Mesenchymal stem cell (in vitro differentiated cells and primary cell): ENCODE measurements at regions not wholly inside any gene's neighbourhood (a gene's known extent, or its start where the extent isn't known, plus 50 kb on each side); places are given as distances from the start of the nearest gene placed in this dataset.

Experiments
- DNase-seq: peaks from one replicate; pipeline ENCODE4 v3.0.0-alpha.2; 2013
- H2AFZ ChIP-seq: one replicate; pipeline ENCODE4 v1.6.1; 2013; ENCODE audit warnings: low read depth, mild to moderate bottlenecking, control low read depth, inconsistent platforms, low read length, moderate library complexity
- H2AK5ac ChIP-seq: 2 replicates; pipeline ENCODE4 v1.6.1; 2013; ENCODE audit warnings: low read length, moderate library complexity, mild to moderate bottlenecking, inconsistent platforms; ENCODE audit not compliant: severe bottlenecking
- H2BK120ac ChIP-seq: one replicate; pipeline ENCODE4 v1.6.1; 2013; ENCODE audit warnings: low read depth, mild to moderate bottlenecking, inconsistent platforms, low read length, moderate library complexity
- H2BK12ac ChIP-seq, 2 experiments: one replicate each; pipeline ENCODE4 v1.6.1; 2013; ENCODE audit warnings: inconsistent platforms in 2 of 2, low read length in 2 of 2, mild to moderate bottlenecking in 2 of 2, moderate library complexity in 2 of 2, control low read depth in 1 of 2
- H2BK15ac ChIP-seq: one replicate; pipeline ENCODE4 v1.6.1; 2013; ENCODE audit warnings: mild to moderate bottlenecking, low read depth, inconsistent platforms; ENCODE audit not compliant: poor library complexity, severe bottlenecking
- H2BK5ac ChIP-seq: 2 replicates; pipeline ENCODE4 v1.6.1; 2013; ENCODE audit warnings: low read depth, mild to moderate bottlenecking, low read length, control low read depth, inconsistent platforms; ENCODE audit not compliant: poor library complexity, severe bottlenecking
- H3K14ac ChIP-seq, 2 experiments: one replicate each; pipeline ENCODE4 v1.6.1; 2013; ENCODE audit warnings: inconsistent platforms in 2 of 2, low read length in 2 of 2, control low read depth in 1 of 2, mild to moderate bottlenecking in 1 of 2, moderate library complexity in 1 of 2
- H3K18ac ChIP-seq, 2 experiments: one replicate each; pipeline ENCODE4 v1.6.1; 2013; ENCODE audit warnings: inconsistent platforms in 2 of 2, low read length in 2 of 2, control low read depth in 1 of 2, low read depth in 1 of 2, mild to moderate bottlenecking in 1 of 2
- H3K23ac ChIP-seq, 2 experiments: one replicate each; pipeline ENCODE4 v1.6.1; 2013; ENCODE audit warnings: inconsistent platforms in 2 of 2, low read length in 2 of 2, mild to moderate bottlenecking in 2 of 2, moderate library complexity in 2 of 2, control low read depth in 1 of 2
- H3K27ac ChIP-seq: 2 replicates; pipeline ENCODE4 v1.5.1; 2013; ENCODE audit warnings: mild to moderate bottlenecking, moderate library complexity, low read length, control low read depth, inconsistent platforms; ENCODE audit not compliant: poor library complexity, severe bottlenecking
- H3K27me3 ChIP-seq, 2 experiments: 2 replicates each; pipeline versions ENCODE4 v1.6.1 to v1.7.0; 2013; ENCODE audit warnings: low read length in 2 of 2, mild to moderate bottlenecking in 2 of 2, moderate library complexity in 2 of 2, control low read depth in 1 of 2, inconsistent platforms in 1 of 2; ENCODE audit not compliant: control insufficient read depth in 1 of 2, insufficient read depth in 1 of 2
- H3K36me3 ChIP-seq, 2 experiments: 2 replicates each; pipeline versions ENCODE4 v1.6.1 to v1.7.0; 2013; ENCODE audit warnings: low read length in 2 of 2, control low read depth in 1 of 2, inconsistent platforms in 1 of 2, low read depth in 1 of 2, mild to moderate bottlenecking in 1 of 2; ENCODE audit not compliant: insufficient read depth in 2 of 2, control insufficient read depth in 1 of 2
- H3K4ac ChIP-seq, 2 experiments: one replicate each; pipeline ENCODE4 v1.6.1; 2013; ENCODE audit warnings: inconsistent platforms in 2 of 2, low read length in 2 of 2, mild to moderate bottlenecking in 2 of 2, moderate library complexity in 2 of 2, control low read depth in 1 of 2, low read depth in 1 of 2
- H3K4me1 ChIP-seq: 2 replicates; pipeline ENCODE4 v1.6.1; 2013; ENCODE audit warnings: low read depth, low read length, control low read depth; ENCODE audit not compliant: control insufficient read depth, insufficient read depth
- H3K4me2 ChIP-seq: 2 replicates; pipeline ENCODE4 v1.6.1; 2013; ENCODE audit warnings: low read length, mild to moderate bottlenecking, inconsistent platforms; ENCODE audit not compliant: poor library complexity, severe bottlenecking
- H3K4me3 ChIP-seq, 2 experiments: 2 replicates each; pipeline versions ENCODE4 v1.5.1 to v1.7.0; 2013; ENCODE audit warnings: low read length in 2 of 2, mild to moderate bottlenecking in 2 of 2, control low read depth in 1 of 2, low read depth in 1 of 2; ENCODE audit not compliant: insufficient read depth in 1 of 2
- H3K79me1 ChIP-seq: replicated peaks from 2 replicates; pipeline ENCODE4 v1.6.1; 2013; ENCODE audit warnings: mild to moderate bottlenecking, control low read depth, low read length, inconsistent platforms; ENCODE audit not compliant: poor library complexity, severe bottlenecking
- H3K9ac ChIP-seq: 2 replicates; pipeline ENCODE4 v1.7.0; 2013; ENCODE audit warnings: mild to moderate bottlenecking, low read length, moderate library complexity
- H3K9me3 ChIP-seq: 2 replicates; pipeline ENCODE4 v1.7.0; 2013; ENCODE audit warnings: mild to moderate bottlenecking, low read length; ENCODE audit not compliant: control insufficient read depth
- H4K8ac ChIP-seq: one replicate; pipeline ENCODE4 v1.6.1; 2013; ENCODE audit warnings: inconsistent platforms, mild to moderate bottlenecking, low read length, moderate library complexity
- H4K91ac ChIP-seq: one replicate; pipeline ENCODE4 v1.6.1; 2013; ENCODE audit warnings: mild to moderate bottlenecking, low read length, inconsistent platforms
- WGBS: methylation state at CpG from one replicate; pipeline ENCODE4 v1.1.7; 2013; ENCODE audit warnings: mixed read lengths; 5-methylcytosine and 5-hydroxymethylcytosine counted together

GRCh38 chr5:103904651-103905050 is 342.1 kb upstream of the NUDT12 start:
- no peak for DNase-seq
- no peak overlapping the region for H3K4me2 ChIP-seq
- H4K8ac ChIP-seq, result no peak overlapping the region
- 90% methylated on average over 1 of the region's 1 CpG for WGBS
- no peak overlapping the region for H3K27ac ChIP-seq
- H3K14ac ChIP-seq, result no peak overlapping the region
- no peak overlapping the region for H3K4ac ChIP-seq
- no peak overlapping the region for H3K18ac ChIP-seq
- no peak overlapping the region for H3K4me3 ChIP-seq
- no peak overlapping the region for H2BK15ac ChIP-seq
- H3K27me3 ChIP-seq, result no peaks in the 10 kb centered on the region
- H2AFZ ChIP-seq, result no peak overlapping the region
- H2BK5ac ChIP-seq, result no peak overlapping the region
- H3K4me1 ChIP-seq, result peaks cover 2% of the 10 kb centered on the region
- no peaks in the 10 kb centered on the region for H3K9me3 ChIP-seq
- no peaks in the 10 kb centered on the region for H3K36me3 ChIP-seq
- H4K91ac ChIP-seq, result no peak overlapping the region
- no peak overlapping the region for H3K9ac ChIP-seq
- H2BK120ac ChIP-seq, result no peak overlapping the region
- no peaks in the 10 kb centered on the region for H3K79me1 ChIP-seq
- H3K23ac ChIP-seq, result no peak overlapping the region
- no peak overlapping the region for H2BK12ac ChIP-seq
- no peak overlapping the region for H2AK5ac ChIP-seq

GRCh38 chr5:103902893-103903292 is 340.3 kb upstream of the NUDT12 start:
- no peak overlapping the region for H3K23ac ChIP-seq
- no peak for DNase-seq
- no peak overlapping the region for H3K18ac ChIP-seq
- peaks cover 4% of the 10 kb centered on the region for H3K9me3 ChIP-seq
- no peak overlapping the region for H2BK5ac ChIP-seq
- no peaks in the 10 kb centered on the region for H3K27me3 ChIP-seq
- no peak overlapping the region for H2AK5ac ChIP-seq
- no peak overlapping the region for H4K8ac ChIP-seq
- H3K9ac ChIP-seq, result no peak overlapping the region
- H2AFZ ChIP-seq, result no peak overlapping the region
- H2BK12ac ChIP-seq, result no peak overlapping the region
- no peaks in the 10 kb centered on the region for H3K4me1 ChIP-seq
- H2BK15ac ChIP-seq, result no peak overlapping the region
- no peaks in the 10 kb centered on the region for H3K36me3 ChIP-seq
- H3K27ac ChIP-seq, result no peak overlapping the region
- WGBS, result 78% methylated on average over 3 of the region's 3 CpGs
- no peak overlapping the region for H2BK120ac ChIP-seq
- no peak overlapping the region for H3K4me3 ChIP-seq
- H3K4me2 ChIP-seq, result no peak overlapping the region
- H3K79me1 ChIP-seq, result no peaks in the 10 kb centered on the region
- no peak overlapping the region for H3K14ac ChIP-seq
- H4K91ac ChIP-seq, result no peak overlapping the region
- H3K4ac ChIP-seq, result no peak overlapping the region

- no peak overlapping the region for H4K91ac ChIP-seq
- peaks cover 4% of the 10 kb centered on the region for H3K9me3 ChIP-seq
- H3K9ac ChIP-seq, result no peak overlapping the region
- H2BK12ac ChIP-seq, result no peak overlapping the region
- no peak overlapping the region for H2BK15ac ChIP-seq
- H2AFZ ChIP-seq, result no peak overlapping the region
- no peak overlapping the region for H3K23ac ChIP-seq
- no peak overlapping the region for H3K4ac ChIP-seq
- H3K14ac ChIP-seq, result no peak overlapping the region
- no peak overlapping the region for H2AK5ac ChIP-seq
- H3K4me3 ChIP-seq, result no peak overlapping the region
- H4K8ac ChIP-seq, result no peak overlapping the region
- H3K27ac ChIP-seq, result no peak overlapping the region
- H3K36me3 ChIP-seq, result no peaks in the 10 kb centered on the region
- DNase-seq, result no peak
- no peak overlapping the region for H2BK120ac ChIP-seq
- no peak overlapping the region for H3K18ac ChIP-seq
- H3K4me1 ChIP-seq, result no peaks in the 10 kb centered on the region
- H2BK5ac ChIP-seq, result no peak overlapping the region
- no peak overlapping the region for H3K4me2 ChIP-seq
- no peaks in the 10 kb centered on the region for H3K79me1 ChIP-seq
- 89% methylated on average over 1 of the region's 1 CpG for WGBS
- no peaks in the 10 kb centered on the region for H3K27me3 ChIP-seq
These were observed 339.3 kb upstream of the NUDT12 start for GRCh38 chr5:103901885-103902284.

GRCh38 chr5:103896593-103896992 is 334.0 kb upstream of the NUDT12 start:
- Histone ChIP-seq H4K8ac (no peak overlapping the region), H3K4ac (no peak overlapping the region), H2BK12ac (no peak overlapping the region), H3K9ac (no peak overlapping the region), H3K4me3 (no peak overlapping the region), H4K91ac (no peak overlapping the region), H2BK15ac (no peak overlapping the region), H3K9me3 (peaks cover 4% of the 10 kb centered on the region), H3K27ac (no peak overlapping the region), H2BK5ac (no peak overlapping the region), H2BK120ac (no peak overlapping the region), H3K36me3 (no peaks in the 10 kb centered on the region), H3K14ac (no peak overlapping the region), H3K4me1 (no peaks in the 10 kb centered on the region), H3K4me2 (no peak overlapping the region), H3K27me3 (no peaks in the 10 kb centered on the region), H2AK5ac (no peak overlapping the region), H3K23ac (no peak overlapping the region), H3K79me1 (no peaks in the 10 kb centered on the region), H2AFZ (no peak overlapping the region), H3K18ac (no peak overlapping the region)
- 100% methylated on average over 1 of the region's 3 CpGs for WGBS
- DNase-seq, result no peak
